Prostate gland (tissue), 2 donors: ENCODE measurements at regions not wholly inside any gene's neighbourhood (a gene's known extent, or its start where the extent isn't known, plus 50 kb on each side); places are given as distances from the start of the nearest gene placed in this dataset.

ENCODE experiments used
- CTCF ChIP-seq, 4 experiments: fragments of 200-600 bp in 2 of 4; fragments of 450-650 bp in 2 of 4; sonication (generic) in 2 of 4; IDR thresholded peaks; 1 replicate in 3 of 4; 2 replicates in 1 of 4; pipeline ENCODE4 v1.5.1; 2016 to 2019; ENCODE audit warnings: antibody characterized with exemption in 4 of 4, mild to moderate bottlenecking in 2 of 4, moderate library complexity in 2 of 4
- POLR2A ChIP-seq: fragments of 450-650 bp; IDR thresholded peaks from one replicate; pipeline ENCODE4 v1.6.1; 2016; ENCODE audit warnings: antibody characterized with exemption, mild to moderate bottlenecking
- POLR2AphosphoS5 ChIP-seq: sonication (generic); formaldehyde crosslinking; IDR thresholded peaks from one replicate; pipeline ENCODE4 v1.6.1; 2017; ENCODE audit warnings: antibody characterized with exemption

- no peak for TF ChIP-seq CTCF (IDR thresholded peaks at IDR 0.05)
- TF ChIP-seq POLR2A: no peak
- no peak for TF ChIP-seq POLR2AphosphoS5
Measured at GRCh38 chr7:81110673-81111072, 191.8 kb upstream of the SEMA3C start.
